ENCODE measurements at regions not wholly inside any gene's neighbourhood (a gene's known extent, or its start where the extent isn't known, plus 50 kb on each side); places are given as distances from the start of the nearest gene placed in this dataset.

GRCh38 chr1:4322881-4323280 is 331.5 kb upstream of the AJAP1 start:
- Histone ChIP-seq H4K20me1 (replicated peaks; ENCODE audit: control insufficient read depth, extremely low read depth, insufficient read depth, low read length) (no peaks in the 10 kb centered on the region), H3K36me3 (ENCODE audit: control insufficient read depth in 2 of 2, extremely low read depth in 1 of 2, insufficient read depth in 2 of 2, low read length in 2 of 2) (no peaks in the 10 kb centered on the region), H3K79me2 (ENCODE audit: control insufficient read depth, insufficient read depth, low read length) (no peaks in the 10 kb centered on the region), H2AFZ (ENCODE audit: low read depth, low read length) (no peak overlapping the region), H3K9me3 (replicated peaks; ENCODE audit: control insufficient read depth, insufficient read depth, low read length) (peaks cover 5% of the 10 kb centered on the region), H3K9me1 (replicated peaks; ENCODE audit: control insufficient read depth, extremely low read depth, insufficient read depth, low read length) (no peaks in the 10 kb centered on the region), H3K27ac (ENCODE audit: insufficient read depth, low read depth, low read length) (no peak overlapping the region), H3K4me3 (replicated peaks in 1 of 3; ENCODE audit: insufficient read depth in 1 of 3, low read depth in 1 of 3, low read length in 3 of 3) (no peak overlapping the region), H3K4me1 (ENCODE audit: control insufficient read depth, extremely low read depth, insufficient read depth, low read length) (no peaks in the 10 kb centered on the region), H3K27me3 (ENCODE audit: control insufficient read depth in 2 of 2, insufficient read depth in 2 of 2, low read length in 2 of 2) (no peaks in the 10 kb centered on the region), H3K9ac (replicated peaks; ENCODE audit: extremely low read depth, insufficient read depth, low read length) (no peak overlapping the region), H3K4me2 (ENCODE audit: insufficient read depth, low read length) (no peak overlapping the region)
- FAIRE-seq (no peak), DNase-seq (ENCODE audit: low read depth, low spot score) (no peak)
- ChIA-PET CTCF (no interaction called here), POLR2A (no interaction called here)
- BruUV-seq (replicated peaks): no TSS peak
- no peak for TF ChIP-seq EZH2 (IDR thresholded peaks at IDR 0.05; ENCODE audit: borderline replicate concordance, low read depth, low read length, severe bottlenecking)
- intact Hi-C loops (cut with micrococcal nuclease): no loop called here
- dilution Hi-C loops (cut with MboI; ENCODE audit: extremely low pct_ligation_motif_present, low sequenced_read_pairs): no loop called here

GRCh38 chr1:4323309-4323708 is 331.1 kb upstream of the AJAP1 start:
- no peaks in the 10 kb centered on the region for H4K20me1 ChIP-seq (replicated peaks; ENCODE audit: control insufficient read depth, extremely low read depth, insufficient read depth, low read length)
- H3K4me3 ChIP-seq (replicated peaks in 1 of 3; ENCODE audit: insufficient read depth in 1 of 3, low read depth in 1 of 3, low read length in 3 of 3): no peak overlapping the region
- FAIRE-seq (no peak), DNase-seq (ENCODE audit: low read depth, low spot score) (no peak)
- H3K4me1 ChIP-seq (ENCODE audit: control insufficient read depth, extremely low read depth, insufficient read depth, low read length): no peaks in the 10 kb centered on the region
- H3K27ac ChIP-seq (ENCODE audit: insufficient read depth, low read depth, low read length): no peak overlapping the region
- H3K4me2 ChIP-seq (ENCODE audit: insufficient read depth, low read length): no peak overlapping the region
- BruUV-seq (replicated peaks): no TSS peak
- no peak overlapping the region for H2AFZ ChIP-seq (ENCODE audit: low read depth, low read length)
- ChIA-PET CTCF (no interaction called here), POLR2A (no interaction called here)
- H3K9ac ChIP-seq (replicated peaks; ENCODE audit: extremely low read depth, insufficient read depth, low read length): no peak overlapping the region
- H3K27me3 ChIP-seq (ENCODE audit: control insufficient read depth in 2 of 2, insufficient read depth in 2 of 2, low read length in 2 of 2): no peaks in the 10 kb centered on the region
- H3K9me3 ChIP-seq (replicated peaks; ENCODE audit: control insufficient read depth, insufficient read depth, low read length): peaks cover 5% of the 10 kb centered on the region
- no peaks in the 10 kb centered on the region for H3K79me2 ChIP-seq (ENCODE audit: control insufficient read depth, insufficient read depth, low read length)
- TF ChIP-seq EZH2 (IDR thresholded peaks at IDR 0.05; ENCODE audit: borderline replicate concordance, low read depth, low read length, severe bottlenecking): no peak
- TF ChIP-seq POLR2A (IDR thresholded peaks at IDR 0.05; ENCODE audit: low read depth, low read length): no peak
- TF ChIP-seq MYC (IDR thresholded peaks at IDR 0.05; ENCODE audit: low read depth, low read length): no peak
- TF ChIP-seq POLR2AphosphoS5 (IDR thresholded peaks at IDR 0.05; ENCODE audit: insufficient read depth, low read depth, low read length): no peak
- TF ChIP-seq MAX (IDR thresholded peaks at IDR 0.05; ENCODE audit: insufficient read depth, insufficient read length): no peak
- TF ChIP-seq GATA2 (IDR thresholded peaks at IDR 0.05; ENCODE audit: insufficient read depth, insufficient read length, low read depth, low read length): no peak
- TF ChIP-seq JUN (IDR thresholded peaks at IDR 0.05; ENCODE audit: borderline replicate concordance, insufficient read depth, insufficient read length, low read depth): no peak
- no peak for TF ChIP-seq CTCF (IDR thresholded peaks at IDR 0.05; ENCODE audit: extremely low read depth in 1 of 2, insufficient read depth in 1 of 2, low read depth in 1 of 2, low read length in 2 of 2)
- TF ChIP-seq FOS (IDR thresholded peaks at IDR 0.05; ENCODE audit: borderline replicate concordance, insufficient read depth, low read length): no peak
- intact Hi-C loops (cut with micrococcal nuclease) (no loop called here), dilution Hi-C loops (cut with MboI; ENCODE audit: extremely low pct_ligation_motif_present, low sequenced_read_pairs) (no loop called here)
- H3K36me3 ChIP-seq (ENCODE audit: control insufficient read depth in 2 of 2, extremely low read depth in 1 of 2, insufficient read depth in 2 of 2, low read length in 2 of 2): no peaks in the 10 kb centered on the region
- H3K9me1 ChIP-seq (replicated peaks; ENCODE audit: control insufficient read depth, extremely low read depth, insufficient read depth, low read length): no peaks in the 10 kb centered on the region
